ENCODE measurements at regions not wholly inside any gene's neighbourhood (a gene's known extent, or its start where the extent isn't known, plus 50 kb on each side); places are given as distances from the start of the nearest gene placed in this dataset.
"Not testable (repeated sequence)": the region's sequence is repeated elsewhere in the genome, so short reads cannot be mapped to it uniquely, and the experiment has no call there.

GRCh38 chr2:88978011-88978410, 286.5 kb downstream of the RPIA start:
- not testable (repeated sequence) for TF ChIP-seq CTCF, POLR2A (IDR thresholded peaks at IDR 0.05)
